Pancreas (tissue), 10 donors: ENCODE measurements at regions not wholly inside any gene's neighbourhood (a gene's known extent, or its start where the extent isn't known, plus 50 kb on each side); places are given as distances from the start of the nearest gene placed in this dataset.
A peak's percentile ranks its signal among the peaks of the same experiment; 100 is the strongest.

Experiments
- ATAC-seq, 4 donors: fragments of 200-7000 bp; cut with Tn5 transposase; one replicate each; pipeline versions ENCODE4 v1.8.0 to v1.9.1; 2020; ENCODE audit warnings: mild to moderate bottlenecking in 4 of 4, moderate library complexity in 4 of 4
- DNase-seq, 6 donors: peaks; one replicate each; pipeline ENCODE4 v3.0.0-alpha.2; 2020
- FAIRE-seq: peaks from 2 replicates; lab custom pipeline; 2012; peaks lifted over from hg19 to GRCh38; lab: Jason Lieb, UNC
- H3K27ac ChIP-seq, 4 donors: fragments of 200-600 bp; sonication (generic); 1 replicate in 3 of 4; 2 replicates in 1 of 4; pipeline versions ENCODE4 v1.5.0 to v1.8.0; 2020
- H3K27me3 ChIP-seq, 4 donors: fragments of 200-600 bp; one replicate each; pipeline ENCODE4 v1.8.0; 2021
- H3K36me3 ChIP-seq, 3 donors: fragments of 200-600 bp; sonication (generic) in 1 of 3; one replicate each; pipeline versions ENCODE4 v1.5.0 to v1.8.0; 2020 to 2021
- H3K4me1 ChIP-seq, 3 donors: fragments of 200-600 bp; one replicate each; pipeline ENCODE4 v1.8.0; 2021
- H3K4me3 ChIP-seq, 4 donors: fragments of 200-600 bp; sonication (generic) in 2 of 4; one replicate each; pipeline versions ENCODE4 v1.5.0 to v1.8.0; 2020 to 2021
- H3K9me3 ChIP-seq, 4 donors: fragments of 200-600 bp; one replicate each; pipeline ENCODE4 v1.8.0; 2021
- WGBS, 2 donors: extraction: QIAGEN DNeasy Blood & Tissue Kit; methylation state at CpG; one replicate each; pipeline ENCODE4 v1.1.7; 2013; 5-methylcytosine and 5-hydroxymethylcytosine counted together
- intact Hi-C, 3 donors: fragments of 100-400 bp; cut with DNase I; formaldehyde crosslinking; loops; one replicate each; pipeline versions ENCODE4 v1.11.1 to v1.14.2; 2022
- TF ChIP-seq, protein P1 (sequence below), 4 donors: fragments of 200-600 bp; sonication (generic) in 3 of 4; IDR thresholded peaks; one replicate each; pipeline versions ENCODE4 v1.5.0 to v1.8.0; 2021; ENCODE audit warnings: antibody characterized with exemption in 4 of 4
- donor health status: healthy with polysubstance abuse.
- donor health status: DM: no; HTN: no; CAD: no; lungs with moderate emphysema.
- donor health status: DM: no; HTN: no; CAD: no.
- donor health status: control.
- donor health status: control.
- donor health status: Bipolar disorder and iron deficiency.
- donor health status: DM: yes; HTN: yes; CAD: no.
- donor health status: DM: no; HTN: no; CAD: no.
- donor health status: DM: no; HTN: no; CAD: no.
- donor health status: DM: yes; HTN: yes; CAD: no.

DNA sequence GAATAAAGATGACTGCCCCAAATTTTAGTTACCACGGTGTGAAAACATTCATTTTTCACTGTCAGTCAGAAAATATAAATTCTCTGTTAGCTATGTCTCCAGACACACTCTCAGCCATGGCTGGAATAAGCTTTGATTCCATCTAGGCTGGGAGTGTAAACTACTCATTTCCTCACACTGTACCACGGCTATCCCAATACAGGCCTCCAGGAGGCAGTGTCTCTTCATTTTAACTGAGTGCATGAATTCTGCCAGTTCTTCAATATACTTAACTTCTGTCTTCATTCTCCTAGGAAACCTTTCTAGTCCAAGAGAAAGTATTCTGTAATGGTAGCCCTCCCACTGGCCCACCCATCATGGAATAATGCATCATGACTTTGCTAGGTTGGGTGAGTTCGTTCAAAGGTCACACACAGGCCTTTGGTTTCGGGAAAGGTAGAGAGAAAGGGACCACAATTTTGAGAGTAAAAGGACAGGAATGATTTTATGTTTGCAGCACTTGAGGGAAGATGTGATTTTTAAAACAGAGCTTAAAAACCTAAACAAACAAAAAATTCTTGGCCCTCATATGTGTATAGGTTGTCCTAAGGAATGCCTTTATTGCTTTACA lies 381.1 kb downstream of the SEC23A start:
- Histone ChIP-seq H3K9me3 (no peaks in the 10 kb centered on the region), H3K4me1 (peaks cover 0 to 4% (median 0%) of the 10 kb centered on the region in 3 donors), H3K36me3 (no peaks in the 10 kb centered on the region), H3K4me3 (no peak overlapping the region), H3K27me3 (no peaks in the 10 kb centered on the region), H3K27ac (no peak overlapping the region)
- ATAC-seq (peak; percentile 83 to 100 (median 92)), DNase-seq (peak in 5 of 6 donors; percentile 31 to 73 (median 46)), FAIRE-seq (peak; percentile 17)
- intact Hi-C loops = loop anchor here in 2 of 3 donors (5.0 to 10.0 kb wide), 2 partner anchors 143 to 145 kb away; no protein-coding TSS in a partner anchor
- 46 to 50% methylated on average over 4 of the region's 4 CpGs for WGBS, 2 donors
- TF ChIP-seq, protein P1, sequence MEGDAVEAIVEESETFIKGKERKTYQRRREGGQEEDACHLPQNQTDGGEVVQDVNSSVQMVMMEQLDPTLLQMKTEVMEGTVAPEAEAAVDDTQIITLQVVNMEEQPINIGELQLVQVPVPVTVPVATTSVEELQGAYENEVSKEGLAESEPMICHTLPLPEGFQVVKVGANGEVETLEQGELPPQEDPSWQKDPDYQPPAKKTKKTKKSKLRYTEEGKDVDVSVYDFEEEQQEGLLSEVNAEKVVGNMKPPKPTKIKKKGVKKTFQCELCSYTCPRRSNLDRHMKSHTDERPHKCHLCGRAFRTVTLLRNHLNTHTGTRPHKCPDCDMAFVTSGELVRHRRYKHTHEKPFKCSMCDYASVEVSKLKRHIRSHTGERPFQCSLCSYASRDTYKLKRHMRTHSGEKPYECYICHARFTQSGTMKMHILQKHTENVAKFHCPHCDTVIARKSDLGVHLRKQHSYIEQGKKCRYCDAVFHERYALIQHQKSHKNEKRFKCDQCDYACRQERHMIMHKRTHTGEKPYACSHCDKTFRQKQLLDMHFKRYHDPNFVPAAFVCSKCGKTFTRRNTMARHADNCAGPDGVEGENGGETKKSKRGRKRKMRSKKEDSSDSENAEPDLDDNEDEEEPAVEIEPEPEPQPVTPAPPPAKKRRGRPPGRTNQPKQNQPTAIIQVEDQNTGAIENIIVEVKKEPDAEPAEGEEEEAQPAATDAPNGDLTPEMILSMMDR (IDR thresholded peaks at IDR 0.05) = peak; percentile 58 to 75 (median 66)

DNA sequence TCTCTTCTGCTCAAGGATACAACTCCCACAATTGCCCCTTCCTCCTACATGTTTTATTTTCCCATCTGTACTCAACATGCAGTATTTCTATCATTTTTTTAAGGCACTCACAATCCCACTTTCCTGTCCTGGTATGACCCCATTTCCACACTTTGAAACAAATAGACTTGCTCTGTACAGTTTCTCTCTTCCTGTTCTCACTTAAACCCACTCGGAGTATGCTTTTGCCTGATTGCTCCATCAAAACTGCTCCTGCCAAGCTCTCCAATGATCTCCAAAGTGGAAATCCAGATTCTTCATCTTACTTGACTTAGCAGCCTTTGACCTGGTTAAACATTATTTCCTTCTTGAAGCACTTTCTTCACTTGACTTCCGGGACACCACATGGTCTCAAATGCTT lies 384.5 kb downstream of the SEC23A start:
- DNase-seq = no peak
- no peak for FAIRE-seq
- intact Hi-C loops = loop anchor here in 1 of 3 donors (10.0 kb wide), 1 partner anchor 296 kb away; no protein-coding TSS in a partner anchor
- no peak for ATAC-seq
- Histone ChIP-seq H3K27me3 (no peaks in the 10 kb centered on the region), H3K9me3 (no peaks in the 10 kb centered on the region), H3K36me3 (no peaks in the 10 kb centered on the region), H3K4me1 (peaks cover 0 to 9% (median 0%) of the 10 kb centered on the region in 3 donors), H3K27ac (no peak overlapping the region), H3K4me3 (no peak overlapping the region)
- TF ChIP-seq, protein P1 (IDR thresholded peaks at IDR 0.05) = no peak
- 82% methylated on average over 2 of the region's 2 CpGs for WGBS, 2 donors

DNA sequence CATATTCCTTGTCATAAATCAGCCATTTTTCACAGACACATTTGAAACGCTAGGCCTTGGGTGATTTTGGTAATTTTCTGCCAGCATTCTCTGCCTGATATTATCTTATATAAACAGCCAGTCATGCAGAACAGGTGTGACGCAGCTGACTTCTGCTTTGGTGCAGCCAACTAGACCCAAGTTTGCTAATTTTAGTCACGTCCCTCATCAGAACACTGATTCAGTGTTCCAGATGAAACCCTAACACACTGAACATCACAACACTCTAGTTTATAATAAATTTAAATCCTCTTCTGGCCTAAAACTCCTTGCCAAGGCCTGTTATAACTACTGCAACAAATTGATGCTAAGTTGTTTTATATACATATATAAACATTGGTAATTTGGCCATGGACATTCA lies 386.1 kb downstream of the SEC23A start:
- ATAC-seq (peak; percentile 61 to 88 (median 80)), FAIRE-seq (no peak), DNase-seq (peak in 2 of 6 donors; percentile 17 to 22)
- intact Hi-C loops = loop anchor here in 1 of 3 donors (10.0 kb wide), 1 partner anchor 298 kb away; no protein-coding TSS in a partner anchor
- no peaks in the 10 kb centered on the region for H3K27me3 ChIP-seq
- TF ChIP-seq, protein P1 (IDR thresholded peaks at IDR 0.05) = no peak
- no peak overlapping the region for H3K4me3 ChIP-seq
- no peaks in the 10 kb centered on the region for H3K9me3 ChIP-seq
- H3K4me1 ChIP-seq = peaks cover 0 to 9% (median 0%) of the 10 kb centered on the region in 3 donors
- H3K36me3 ChIP-seq = no peaks in the 10 kb centered on the region
- 29 to 35% methylated on average over 3 of the region's 3 CpGs for WGBS, 2 donors
- H3K27ac ChIP-seq = no peak overlapping the region

DNA sequence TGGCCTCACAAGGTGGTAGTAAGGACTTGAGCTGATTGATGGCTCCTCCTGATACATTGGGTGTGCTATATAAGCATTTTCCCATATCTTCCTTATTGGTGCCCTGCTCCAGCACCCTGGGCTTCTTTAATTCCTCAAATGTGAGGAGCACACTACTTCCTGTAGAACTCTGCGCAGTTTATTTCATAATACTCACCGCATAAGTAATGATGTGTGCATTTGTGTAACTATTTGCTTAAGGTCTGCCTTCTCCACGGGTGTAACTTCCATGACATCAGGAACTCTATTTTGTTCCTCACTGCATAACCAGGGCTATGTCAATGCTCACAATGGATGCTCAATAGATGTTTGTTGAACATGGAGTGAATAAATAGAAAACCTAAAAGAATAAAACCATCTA lies 392.2 kb downstream of the SEC23A start:
- H3K36me3 ChIP-seq = no peaks in the 10 kb centered on the region
- H3K4me1 ChIP-seq = no peaks in the 10 kb centered on the region
- intact Hi-C loops = loop anchor here in 1 of 3 donors (10.0 kb wide), 1 partner anchor 304 kb away; no protein-coding TSS in a partner anchor
- H3K27ac ChIP-seq = no peak overlapping the region
- FAIRE-seq (no peak), DNase-seq (no peak), ATAC-seq (no peak)
- no peak overlapping the region for H3K4me3 ChIP-seq
- no peaks in the 10 kb centered on the region for H3K9me3 ChIP-seq
- WGBS, 2 donors = 40 to 69% methylated on average over 3 of the region's 3 CpGs
- TF ChIP-seq, protein P1 (IDR thresholded peaks at IDR 0.05) = no peak
- no peaks in the 10 kb centered on the region for H3K27me3 ChIP-seq

DNA sequence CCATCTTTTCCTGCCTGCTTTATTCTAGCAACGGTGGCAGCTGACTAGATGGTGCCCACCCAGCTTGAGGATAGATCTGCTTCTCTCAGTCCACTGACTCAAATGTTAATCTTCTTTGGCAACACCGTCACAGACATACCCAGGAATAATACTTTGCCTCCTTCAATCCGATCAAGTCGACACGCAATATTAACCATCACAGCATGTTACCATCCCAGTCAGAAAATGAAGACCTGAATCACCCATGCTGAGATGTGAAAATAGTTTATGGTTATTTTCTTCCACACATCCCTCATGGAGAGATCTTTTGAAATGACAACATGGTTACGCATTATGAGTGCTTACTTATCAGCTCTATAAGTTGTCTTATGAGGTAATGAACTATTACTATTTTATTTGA lies 392.8 kb downstream of the SEC23A start:
- no peaks in the 10 kb centered on the region for H3K9me3 ChIP-seq
- 90 to 95% methylated on average over 6 of the region's 6 CpGs for WGBS, 2 donors
- no peak for DNase-seq
- H3K36me3 ChIP-seq = no peaks in the 10 kb centered on the region
- intact Hi-C loops = loop anchor here in 1 of 3 donors (10.0 kb wide), 1 partner anchor 305 kb away; no protein-coding TSS in a partner anchor
- H3K27me3 ChIP-seq = no peaks in the 10 kb centered on the region
- no peak overlapping the region for H3K27ac ChIP-seq
- ATAC-seq = no peak
- no peak for FAIRE-seq
- TF ChIP-seq, protein P1 (IDR thresholded peaks at IDR 0.05) = no peak
- H3K4me3 ChIP-seq = no peak overlapping the region
- H3K4me1 ChIP-seq = no peaks in the 10 kb centered on the region
